PC-3 (cell line): ENCODE measurements at regions not wholly inside any gene's neighbourhood (a gene's known extent, or its start where the extent isn't known, plus 50 kb on each side); places are given as distances from the start of the nearest gene placed in this dataset.

Source experiments
- ATAC-seq: fragments of 200-7000 bp; cut with Tn5 transposase; 2 replicates; pipeline ENCODE4 v1.9.1; 2020; ENCODE audit warnings: mild to moderate bottlenecking, moderate library complexity
- BruUV-seq: library from RNA; stranded (reverse); fragments of 400-500 nt; replicated peaks from 2 replicates; lab custom pipeline; 2021; lab: Mats Ljungman, UMichigan
- CTCF ChIA-PET: fragments of 300-600 bp; sonication (Branson Sonifier 250); formaldehyde crosslinking; loops from one replicate; lab custom pipeline; 2022; ENCODE audit warnings: antibody characterized with exemption; lab: Charles Lee
- POLR2A ChIA-PET: fragments of 300-600 bp; sonication (Branson Sonifier 250); formaldehyde crosslinking; loops from one replicate; lab custom pipeline; 2022; ENCODE audit warnings: antibody characterized with exemption; ENCODE audit not compliant: unreplicated experiment; lab: Charles Lee
- DNase-seq: peaks from one replicate; pipeline ENCODE4 v3.0.0-alpha.2; 2015
- H2AFZ ChIP-seq: fragments of 300-600 bp; sonication (generic); 2 replicates; pipeline ENCODE4 v1.6.0; 2016; ENCODE audit warnings: antibody characterized with exemption, low read length
- H3F3A ChIP-seq: fragments of 300-600 bp; sonication (generic); one replicate; pipeline ENCODE4 v1.6.0; 2017; ENCODE audit warnings: antibody characterized with exemption, low read length, control low read depth, mild to moderate bottlenecking; ENCODE audit not compliant: unreplicated experiment
- H3K27ac ChIP-seq: fragments of 300-600 bp; sonication (generic); 2 replicates; pipeline ENCODE4 v1.5.1; 2016; ENCODE audit warnings: mild to moderate bottlenecking, low read length
- H3K27me3 ChIP-seq: fragments of 300-600 bp; sonication (generic); 2 replicates; pipeline ENCODE4 v1.6.1; 2016; ENCODE audit warnings: low read length, mixed read lengths
- H3K36me3 ChIP-seq: fragments of 300-600 bp; sonication (generic); 2 replicates; pipeline ENCODE4 v1.6.1; 2016; ENCODE audit warnings: low read depth, mixed run types, low read length, mixed read lengths
- H3K4me1 ChIP-seq: fragments of 300-600 bp; sonication (generic); 2 replicates; pipeline ENCODE4 v1.5.1; 2016; ENCODE audit warnings: low read length; ENCODE audit not compliant: insufficient read depth
- H3K4me2 ChIP-seq: fragments of 300-600 bp; sonication (generic); 2 replicates; pipeline ENCODE4 v1.6.0; 2016; ENCODE audit warnings: low read length
- H3K4me3 ChIP-seq: fragments of 300-600 bp; sonication (generic); 2 replicates; pipeline ENCODE4 v1.5.1; 2016; ENCODE audit warnings: mild to moderate bottlenecking, low read length, mixed read lengths
- H3K79me2 ChIP-seq: fragments of 300-600 bp; sonication (generic); 2 replicates; pipeline ENCODE4 v1.6.1; 2017; ENCODE audit warnings: low read length, mixed read lengths
- H3K9ac ChIP-seq: fragments of 300-600 bp; sonication (generic); 2 replicates; pipeline ENCODE4 v1.6.0; 2016; ENCODE audit warnings: mild to moderate bottlenecking, low read length
- H3K9me2 ChIP-seq: fragments of 300-600 bp; sonication (generic); replicated peaks from 2 replicates; pipeline ENCODE4 v1.6.1; 2016; ENCODE audit warnings: mixed run types, low read length, mixed read lengths
- H3K9me3 ChIP-seq: fragments of 300-600 bp; sonication (generic); 2 replicates; pipeline ENCODE4 v1.6.1; 2016; ENCODE audit warnings: low read length, mixed read lengths
- H4K20me1 ChIP-seq: fragments of 300-600 bp; sonication (generic); 2 replicates; pipeline ENCODE4 v1.6.1; 2016; ENCODE audit warnings: low read length, mixed read lengths
- EZH2 ChIP-seq: fragments of 300-600 bp; sonication (generic); IDR thresholded peaks from one replicate; pipeline ENCODE4 v1.6.1; 2017; ENCODE audit warnings: antibody characterized with exemption, mild to moderate bottlenecking, low read length; ENCODE audit not compliant: unreplicated experiment
- EZH2phosphoT487 ChIP-seq: fragments of 300-600 bp; sonication (generic); IDR thresholded peaks from 2 replicates; pipeline ENCODE4 v1.6.1; 2018; ENCODE audit warnings: mild to moderate bottlenecking, antibody characterized with exemption, low read length, borderline replicate concordance
- intact Hi-C: fragments of 100-400 bp; cut with micrococcal nuclease; formaldehyde crosslinking; loops from 2 replicates; pipeline ENCODE4 v1.9.0; 2023
- TF ChIP-seq, protein P1 (sequence below): fragments of 300-600 bp; sonication (generic); conservative IDR thresholded peaks from 2 replicates; pipeline ENCODE4 v1.5.1; 2017; ENCODE audit warnings: antibody characterized with exemption, low read depth, mild to moderate bottlenecking, low read length

DNA sequence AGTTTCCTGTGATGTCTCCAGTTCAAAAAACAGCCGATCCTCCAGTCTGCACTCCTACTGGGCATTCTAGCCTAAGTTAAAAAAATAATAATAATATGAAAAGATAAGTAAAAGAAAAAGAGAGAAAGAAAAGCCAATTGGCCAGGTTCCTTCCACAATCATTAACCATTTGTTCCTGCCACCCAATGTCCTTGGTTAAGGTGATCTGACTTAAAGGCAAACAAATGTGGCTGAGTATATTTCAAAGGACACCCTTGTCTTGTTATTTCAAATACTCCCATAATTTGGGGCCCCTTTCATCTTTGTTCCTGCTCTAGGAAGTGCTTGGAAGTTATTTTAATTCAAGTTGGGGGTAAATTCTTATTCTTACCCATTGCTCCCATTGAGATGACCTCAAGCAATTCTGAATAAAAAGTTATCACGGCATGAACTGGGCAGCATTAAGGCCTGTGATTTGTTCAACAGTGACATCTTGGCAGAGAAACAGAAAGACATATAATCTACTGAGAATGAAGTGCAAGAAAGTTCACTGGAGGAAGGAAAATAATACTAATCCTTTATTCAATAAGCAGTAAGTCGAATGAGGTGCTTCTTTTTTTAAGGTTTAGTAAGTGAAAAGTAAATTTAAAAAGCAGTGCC lies 1054.5 kb upstream of the FANCL start:
- Histone ChIP-seq H3K9ac (no peak overlapping the region), H3K27ac (no peak overlapping the region), H3K4me1 (no peaks in the 10 kb centered on the region), H3K27me3 (peaks cover 27% of the 10 kb centered on the region; the same call in 1 of the 2 replicates), H3K9me3 (no peaks in the 10 kb centered on the region), H3K9me2 (no peaks in the 10 kb centered on the region), H3F3A (no peaks in the 10 kb centered on the region), H4K20me1 (no peaks in the 10 kb centered on the region), H2AFZ (no peak overlapping the region), H3K36me3 (no peaks in the 10 kb centered on the region), H3K79me2 (no peaks in the 10 kb centered on the region), H3K4me3 (no peak overlapping the region), H3K4me2 (no peak overlapping the region)
- intact Hi-C loops = no loop called here
- BruUV-seq = no TSS peak
- TF ChIP-seq, protein P1, sequence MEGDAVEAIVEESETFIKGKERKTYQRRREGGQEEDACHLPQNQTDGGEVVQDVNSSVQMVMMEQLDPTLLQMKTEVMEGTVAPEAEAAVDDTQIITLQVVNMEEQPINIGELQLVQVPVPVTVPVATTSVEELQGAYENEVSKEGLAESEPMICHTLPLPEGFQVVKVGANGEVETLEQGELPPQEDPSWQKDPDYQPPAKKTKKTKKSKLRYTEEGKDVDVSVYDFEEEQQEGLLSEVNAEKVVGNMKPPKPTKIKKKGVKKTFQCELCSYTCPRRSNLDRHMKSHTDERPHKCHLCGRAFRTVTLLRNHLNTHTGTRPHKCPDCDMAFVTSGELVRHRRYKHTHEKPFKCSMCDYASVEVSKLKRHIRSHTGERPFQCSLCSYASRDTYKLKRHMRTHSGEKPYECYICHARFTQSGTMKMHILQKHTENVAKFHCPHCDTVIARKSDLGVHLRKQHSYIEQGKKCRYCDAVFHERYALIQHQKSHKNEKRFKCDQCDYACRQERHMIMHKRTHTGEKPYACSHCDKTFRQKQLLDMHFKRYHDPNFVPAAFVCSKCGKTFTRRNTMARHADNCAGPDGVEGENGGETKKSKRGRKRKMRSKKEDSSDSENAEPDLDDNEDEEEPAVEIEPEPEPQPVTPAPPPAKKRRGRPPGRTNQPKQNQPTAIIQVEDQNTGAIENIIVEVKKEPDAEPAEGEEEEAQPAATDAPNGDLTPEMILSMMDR = no peak
- TF ChIP-seq EZH2phosphoT487 = no peak
- no peak for TF ChIP-seq EZH2
- DNase-seq (no peak), ATAC-seq (no peak)
- ChIA-PET POLR2A (no interaction called here), CTCF (no interaction called here)

DNA sequence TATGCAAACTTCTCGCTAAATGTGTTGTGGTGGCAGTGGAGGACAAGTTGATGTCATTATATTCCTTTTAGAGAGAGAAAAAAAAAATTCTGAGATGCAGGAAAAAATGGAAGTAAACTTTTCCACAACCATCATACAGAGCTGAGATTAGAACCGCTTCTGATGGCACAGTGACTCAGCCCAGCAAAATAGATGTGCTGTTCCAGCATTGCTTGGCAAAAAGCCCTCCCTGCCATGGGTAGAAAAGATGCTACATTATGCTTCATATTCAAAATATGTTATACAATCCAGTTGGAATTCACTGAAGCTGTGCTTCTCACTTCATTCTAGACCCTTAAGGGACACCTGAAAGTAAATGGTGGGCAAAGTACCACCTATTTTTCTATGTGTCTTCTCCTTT lies 1047.6 kb upstream of the FANCL start:
- no peaks in the 10 kb centered on the region for H3K9me2 ChIP-seq
- no peak for DNase-seq
- ChIA-PET CTCF (no interaction called here), POLR2A (no interaction called here)
- H3K79me2 ChIP-seq = no peaks in the 10 kb centered on the region
- no peak for ATAC-seq
- no peak overlapping the region for H2AFZ ChIP-seq
- no peaks in the 10 kb centered on the region for H3F3A ChIP-seq
- H3K27ac ChIP-seq = no peak overlapping the region
- no peak overlapping the region for H3K4me3 ChIP-seq
- H3K27me3 ChIP-seq = 0 out of 2 replicates have a peak, but pooled peaks cover 4% of the 10 kb centered on the region
- no peaks in the 10 kb centered on the region for H3K4me1 ChIP-seq
- intact Hi-C loops = no loop called here
- no peaks in the 10 kb centered on the region for H3K9me3 ChIP-seq
- H3K4me2 ChIP-seq = no peak overlapping the region
- H4K20me1 ChIP-seq = no peaks in the 10 kb centered on the region
- H3K36me3 ChIP-seq = no peaks in the 10 kb centered on the region
- TF ChIP-seq EZH2phosphoT487 (no peak), EZH2 (no peak)
- TF ChIP-seq, protein P1 = no peak
- no peak overlapping the region for H3K9ac ChIP-seq
- BruUV-seq = no TSS peak

DNA sequence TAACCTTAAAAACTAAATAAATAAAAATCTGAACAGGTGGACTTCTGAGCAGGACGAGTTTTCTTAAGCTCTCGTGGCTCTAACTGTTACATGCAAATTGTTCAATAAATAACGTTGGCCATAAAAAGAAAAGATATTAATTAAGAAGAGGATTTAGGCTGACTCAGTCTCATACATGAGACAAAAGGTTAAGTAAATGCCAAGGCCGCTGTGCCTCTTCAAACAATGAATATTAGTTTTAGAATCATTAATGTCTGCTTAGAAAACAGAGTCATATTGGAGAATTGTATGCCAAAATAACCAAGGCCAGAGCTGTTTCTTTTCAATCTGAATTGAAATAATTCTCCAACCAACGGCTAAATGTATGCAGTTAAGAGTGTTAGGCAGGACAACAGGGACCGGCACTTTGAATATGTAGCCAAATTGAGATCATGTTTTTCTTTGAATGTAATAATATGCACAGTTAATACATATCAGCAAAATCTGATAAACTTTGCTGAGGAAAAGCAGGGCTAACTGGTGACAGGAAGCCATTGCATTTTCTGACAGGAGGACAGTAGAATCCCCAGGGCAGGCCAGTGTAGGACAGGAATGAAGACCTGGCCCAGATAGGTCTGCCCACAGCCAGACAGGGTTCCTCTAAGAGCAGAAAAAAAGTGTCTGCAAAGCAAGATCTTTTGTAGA lies 1041.4 kb upstream of the FANCL start:
- no TSS peak for BruUV-seq
- DNase-seq = no peak
- H3K27ac ChIP-seq = no peak overlapping the region
- H3K36me3 ChIP-seq = no peaks in the 10 kb centered on the region
- H3K4me2 ChIP-seq = no peak overlapping the region
- no peaks in the 10 kb centered on the region for H3K79me2 ChIP-seq
- H3K4me1 ChIP-seq = no peaks in the 10 kb centered on the region
- no peak overlapping the region for H3K4me3 ChIP-seq
- ChIA-PET CTCF (no interaction called here), POLR2A (no interaction called here)
- H4K20me1 ChIP-seq = no peaks in the 10 kb centered on the region
- TF ChIP-seq EZH2 (no peak), EZH2phosphoT487 (no peak)
- TF ChIP-seq, protein P1 = no peak
- no peak for ATAC-seq
- H3K9me2 ChIP-seq = no peaks in the 10 kb centered on the region
- no peak overlapping the region for H2AFZ ChIP-seq
- intact Hi-C loops = no loop called here
- peaks cover 7% of the 10 kb centered on the region; the same call in 1 of the 2 replicates for H3K27me3 ChIP-seq
- H3K9me3 ChIP-seq = no peaks in the 10 kb centered on the region
- H3K9ac ChIP-seq = no peak overlapping the region
- no peaks in the 10 kb centered on the region for H3F3A ChIP-seq
